GM12874 (cell line): ENCODE measurements at regions not wholly inside any gene's neighbourhood (a gene's known extent, or its start where the extent isn't known, plus 50 kb on each side); places are given as distances from the start of the nearest gene placed in this dataset.

ENCODE experiments used
- CTCF ChIP-seq: IDR thresholded peaks from 2 replicates; pipeline ENCODE4 v1.5.1; 2011; ENCODE audit warnings: low read depth, mild to moderate bottlenecking, control low read depth, low read length, moderate library complexity; ENCODE audit not compliant: insufficient read depth

GRCh38 chr3:96361241-96361640 lies 453.2 kb upstream of the EPHA6 start:
- no peak for TF ChIP-seq CTCF

GRCh38 chr3:96370637-96371036 lies 443.8 kb upstream of the EPHA6 start:
- TF ChIP-seq CTCF, result no peak

GRCh38 chr3:96410006-96410730 lies 404.2 kb upstream of the EPHA6 start:
- no peak for TF ChIP-seq CTCF

DNA sequence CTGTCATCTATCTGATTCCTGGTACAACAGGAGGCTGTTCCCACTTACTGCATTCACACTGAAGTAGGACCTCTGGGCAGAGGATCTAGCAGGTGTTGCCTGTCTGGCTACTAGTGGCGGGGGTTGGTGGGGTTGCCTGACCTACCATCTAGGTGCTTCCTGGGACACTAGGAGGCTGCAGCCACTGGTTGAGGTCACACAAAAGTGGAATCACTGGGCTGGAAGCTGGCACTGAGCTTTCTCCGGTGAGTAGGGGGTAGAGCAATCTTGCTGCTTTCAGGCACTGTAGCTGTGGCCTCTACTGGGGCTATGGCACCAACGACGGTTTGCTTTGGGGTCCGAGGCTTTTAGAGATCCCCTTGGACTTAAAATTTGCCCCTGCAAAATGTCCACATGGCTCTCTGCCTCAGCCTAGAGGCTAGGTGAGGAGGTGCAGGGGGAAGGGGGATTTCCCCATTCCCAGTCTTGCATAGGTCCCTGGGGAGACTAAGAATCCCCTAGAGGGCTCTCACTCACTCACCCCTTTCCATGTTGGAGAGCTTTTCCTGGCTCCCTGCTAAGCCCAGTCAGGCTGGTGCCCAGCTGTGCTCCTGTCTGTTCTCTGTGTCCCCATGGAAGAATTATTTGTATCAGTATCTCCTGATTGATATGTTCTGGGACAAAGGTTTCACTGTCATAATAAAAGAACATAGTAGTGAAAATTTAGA lies 397.7 kb upstream of the EPHA6 start:
- 0 out of 2 replicates have a peak, but pooled peaks have one; percentile 2 for TF ChIP-seq CTCF

- no peak for TF ChIP-seq CTCF
Measured at GRCh38 chr3:96428097-96428496, 386.3 kb upstream of the EPHA6 start.

- TF ChIP-seq CTCF, result no peak
Measured at GRCh38 chr3:96430079-96430478, 384.3 kb upstream of the EPHA6 start.

GRCh38 chr3:96434651-96435050 lies 379.7 kb upstream of the EPHA6 start:
- TF ChIP-seq CTCF, result no peak
